ENCODE measurements at regions not wholly inside any gene's neighbourhood (a gene's known extent, or its start where the extent isn't known, plus 50 kb on each side); places are given as distances from the start of the nearest gene placed in this dataset.

- no peak for TF ChIP-seq CTCF (IDR thresholded peaks at IDR 0.05)
- no peak for TF ChIP-seq ZFX (IDR thresholded peaks at IDR 0.05; ENCODE audit: borderline replicate concordance)
Measured at GRCh38 chr6:16976385-16977183, 125.3 kb upstream of the STMND1 start.

Data from 22Rv1 (cell line).